Stimulated activated CD8-positive, alpha-beta memory T cell treated with anti-CD3 and anti-CD28 coated beads, Interleukin-7, amount 100 ng/mL, for 1 hour (primary cell): ENCODE measurements at regions not wholly inside any gene's neighbourhood (a gene's known extent, or its start where the extent isn't known, plus 50 kb on each side); places are given as distances from the start of the nearest gene placed in this dataset.

Experiments used
- DNase-seq, 2 donors: peaks; one replicate each; pipeline ENCODE4 v3.0.0-alpha.2; 2020; ENCODE audit warnings: low read depth in 2 of 2

- no peak for DNase-seq
Measured at GRCh38 chr2:7289697-7290096, 372.5 kb downstream of the RNF144A start.

- DNase-seq, result no peak
Measured at GRCh38 chr2:7292154-7292691, 375.0 kb downstream of the RNF144A start.

- DNase-seq, result no peak
Measured at GRCh38 chr2:7309582-7309981, 392.4 kb downstream of the RNF144A start.

- no peak for DNase-seq
Measured at GRCh38 chr2:7324706-7325105, 407.5 kb downstream of the RNF144A start.

- no peak for DNase-seq
Measured at GRCh38 chr2:7325186-7325585, 408.0 kb downstream of the RNF144A start.

- no peak for DNase-seq
Measured at GRCh38 chr2:7329465-7329864, 412.3 kb downstream of the RNF144A start.

GRCh38 chr2:7333189-7333765, 416.1 kb downstream of the RNF144A start:
- DNase-seq, result no peak

- DNase-seq, result no peak
Measured at GRCh38 chr2:7333960-7334493, 416.8 kb downstream of the RNF144A start.

GRCh38 chr2:7338961-7339360, 421.7 kb downstream of the RNF144A start:
- DNase-seq, result no peak

GRCh38 chr2:7346336-7346735, 429.1 kb downstream of the RNF144A start:
- DNase-seq, result no peak

- no peak for DNase-seq
Measured at GRCh38 chr2:7348761-7349160, 431.5 kb downstream of the RNF144A start.

- no peak for DNase-seq
Measured at GRCh38 chr2:7352191-7352590, 435.0 kb downstream of the RNF144A start.

- no peak for DNase-seq
Measured at GRCh38 chr2:7353571-7353970, 436.4 kb downstream of the RNF144A start.

GRCh38 chr2:7355781-7356180, 438.6 kb downstream of the RNF144A start:
- no peak for DNase-seq

GRCh38 chr2:7356909-7357584, 439.8 kb downstream of the RNF144A start:
- DNase-seq, result no peak

GRCh38 chr2:7357993-7358392, 440.8 kb downstream of the RNF144A start:
- DNase-seq, result no peak

- DNase-seq, result no peak
Measured at GRCh38 chr2:7358865-7359447, 441.7 kb downstream of the RNF144A start.

GRCh38 chr2:7363906-7364305, 446.7 kb downstream of the RNF144A start:
- DNase-seq, result no peak

GRCh38 chr2:7368211-7368610, 451.0 kb downstream of the RNF144A start:
- no peak for DNase-seq

GRCh38 chr2:7373156-7373555, 455.9 kb downstream of the RNF144A start:
- no peak for DNase-seq

GRCh38 chr2:7375901-7376300, 458.7 kb downstream of the RNF144A start:
- DNase-seq, result no peak

GRCh38 chr2:7377916-7378569, 460.8 kb downstream of the RNF144A start:
- DNase-seq, result no peak
